OCI-LY3 (cell line): ENCODE measurements at regions not wholly inside any gene's neighbourhood (a gene's known extent, or its start where the extent isn't known, plus 50 kb on each side); places are given as distances from the start of the nearest gene placed in this dataset.

Source experiments
- CTCF ChIP-seq: fragments of 200-600, 300-600 bp; sonication (generic); IDR thresholded peaks from 2 replicates; pipeline ENCODE4 v1.5.1; 2014; ENCODE audit warnings: antibody characterized with exemption, low read length, low read depth
- EZH2phosphoT487 ChIP-seq: fragments of 200-600 bp; shearing (Covaris generic); IDR thresholded peaks from 2 replicates; pipeline ENCODE4 v1.6.1; 2018; ENCODE audit warnings: antibody characterized with exemption, mixed run types, low read depth

- TF ChIP-seq CTCF: no peak
- TF ChIP-seq EZH2phosphoT487: no peak
Observed at GRCh38 chr6:69609836-69610472, 186.9 kb downstream of the LMBRD1 start.
